Colonic mucosa (tissue), 4 donors: ENCODE measurements at regions not wholly inside any gene's neighbourhood (a gene's known extent, or its start where the extent isn't known, plus 50 kb on each side); places are given as distances from the start of the nearest gene placed in this dataset.

ENCODE experiments used
- DNase-seq: peaks from one replicate; pipeline ENCODE4 v3.0.0-alpha.2; 2020
- H3K27ac ChIP-seq: fragments of 200-600 bp; one replicate; pipeline ENCODE4 v1.8.0; 2021
- H3K27me3 ChIP-seq: fragments of 200-600 bp; one replicate; pipeline ENCODE4 v1.8.0; 2021
- H3K36me3 ChIP-seq: fragments of 200-600 bp; one replicate; pipeline ENCODE4 v1.8.0; 2021
- H3K4me1 ChIP-seq: fragments of 200-600 bp; one replicate; pipeline ENCODE4 v1.8.0; 2021; ENCODE audit warnings: mild to moderate bottlenecking
- H3K4me3 ChIP-seq: fragments of 200-600 bp; one replicate; pipeline ENCODE4 v1.8.0; 2021
- H3K9ac ChIP-seq, 2 donors: one replicate each; pipeline ENCODE4 v1.7.0; 2013; ENCODE audit warnings: control low read depth in 2 of 2, low read depth in 2 of 2, low read length in 2 of 2
- H3K9me3 ChIP-seq: fragments of 200-600 bp; one replicate; pipeline ENCODE4 v1.8.0; 2021
- CTCF ChIP-seq: fragments of 200-600 bp; IDR thresholded peaks from one replicate; pipeline ENCODE4 v1.8.0; 2022; ENCODE audit warnings: antibody characterized with exemption, mild to moderate bottlenecking
- intact Hi-C: fragments of 100-400 bp; cut with DNase I; formaldehyde crosslinking; loops from one replicate; pipeline ENCODE4 v1.14.1; 2022
- donor health status: healthy.
- donor health status: DM: no; HTN: no; CAD: no.
- donor health status: DM: no; HTN: no; CAD: no.

GRCh38 chr4:14399848-14400247 lies 602.4 kb upstream of the CPEB2 start:
- Histone ChIP-seq H3K27me3 (no peaks in the 10 kb centered on the region), H3K36me3 (no peaks in the 10 kb centered on the region), H3K9me3 (no peaks in the 10 kb centered on the region), H3K9ac (no peak overlapping the region), H3K4me3 (no peak overlapping the region), H3K4me1 (no peaks in the 10 kb centered on the region), H3K27ac (no peak overlapping the region)
- no peak for DNase-seq
- intact Hi-C loops, result no loop called here
- no peak for TF ChIP-seq CTCF

DNA sequence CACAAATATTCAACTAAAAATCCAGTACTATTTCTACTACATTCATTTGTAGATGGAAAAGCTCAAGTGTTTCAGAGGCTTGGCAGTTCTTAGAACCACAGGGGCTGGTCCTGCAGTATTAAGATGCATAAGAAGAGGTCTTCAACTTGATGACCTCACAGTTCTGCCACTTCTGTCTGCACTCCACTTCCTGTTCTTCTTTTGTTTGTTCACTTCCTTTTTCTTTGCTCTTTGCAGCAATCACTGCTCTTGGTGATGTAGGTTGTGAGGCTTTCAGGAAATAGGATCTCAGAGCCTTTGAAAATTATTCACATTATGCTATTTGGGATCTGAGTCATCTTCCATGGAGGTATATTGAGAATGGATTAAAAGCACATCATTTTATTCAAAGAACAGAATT lies 602.0 kb upstream of the CPEB2 start:
- H3K36me3 ChIP-seq, result no peaks in the 10 kb centered on the region
- TF ChIP-seq CTCF, result no peak
- H3K9ac ChIP-seq, result no peak overlapping the region
- no peaks in the 10 kb centered on the region for H3K27me3 ChIP-seq
- no peak overlapping the region for H3K27ac ChIP-seq
- no peak overlapping the region for H3K4me3 ChIP-seq
- DNase-seq, result no peak
- no peaks in the 10 kb centered on the region for H3K4me1 ChIP-seq
- intact Hi-C loops, result no loop called here
- no peaks in the 10 kb centered on the region for H3K9me3 ChIP-seq

GRCh38 chr4:14403132-14403531 lies 599.1 kb upstream of the CPEB2 start:
- no peak for DNase-seq
- Histone ChIP-seq H3K4me1 (no peaks in the 10 kb centered on the region), H3K4me3 (no peak overlapping the region), H3K27ac (no peak overlapping the region), H3K36me3 (no peaks in the 10 kb centered on the region), H3K9ac (no peak overlapping the region), H3K27me3 (no peaks in the 10 kb centered on the region), H3K9me3 (no peaks in the 10 kb centered on the region)
- TF ChIP-seq CTCF, result no peak
- intact Hi-C loops, result no loop called here

DNA sequence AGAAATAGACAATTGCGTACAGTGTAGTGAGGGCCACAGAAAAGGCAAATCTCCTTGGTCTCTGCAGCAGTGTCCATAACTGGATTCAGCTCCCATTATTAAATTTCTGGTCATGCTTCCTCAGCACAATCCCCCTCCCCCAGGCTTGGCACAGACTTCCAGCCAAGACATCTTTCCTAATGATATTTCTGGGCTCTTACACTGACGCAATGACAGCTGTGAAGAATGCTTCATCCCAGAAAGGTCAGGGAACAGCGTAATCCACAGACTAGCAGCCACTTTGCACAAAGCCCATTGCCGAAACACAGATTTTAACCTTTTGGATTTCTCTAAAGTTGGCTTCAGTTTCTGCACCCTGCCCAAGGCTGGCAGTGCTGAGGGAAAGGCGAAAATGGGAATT lies 597.6 kb upstream of the CPEB2 start:
- Histone ChIP-seq H3K4me3 (no peak overlapping the region), H3K9ac (no peak overlapping the region), H3K27me3 (no peaks in the 10 kb centered on the region), H3K36me3 (no peaks in the 10 kb centered on the region), H3K4me1 (no peaks in the 10 kb centered on the region), H3K9me3 (no peaks in the 10 kb centered on the region), H3K27ac (no peak overlapping the region)
- intact Hi-C loops, result no loop called here
- DNase-seq, result no peak
- no peak for TF ChIP-seq CTCF

- intact Hi-C loops, result no loop called here
- no peak overlapping the region for H3K27ac ChIP-seq
- no peaks in the 10 kb centered on the region for H3K36me3 ChIP-seq
- no peaks in the 10 kb centered on the region for H3K4me1 ChIP-seq
- TF ChIP-seq CTCF, result no peak
- H3K9ac ChIP-seq, result no peak overlapping the region
- DNase-seq, result no peak
- H3K4me3 ChIP-seq, result no peak overlapping the region
- no peaks in the 10 kb centered on the region for H3K9me3 ChIP-seq
- no peaks in the 10 kb centered on the region for H3K27me3 ChIP-seq
Observed at GRCh38 chr4:14410516-14410915, 591.8 kb upstream of the CPEB2 start.

DNA sequence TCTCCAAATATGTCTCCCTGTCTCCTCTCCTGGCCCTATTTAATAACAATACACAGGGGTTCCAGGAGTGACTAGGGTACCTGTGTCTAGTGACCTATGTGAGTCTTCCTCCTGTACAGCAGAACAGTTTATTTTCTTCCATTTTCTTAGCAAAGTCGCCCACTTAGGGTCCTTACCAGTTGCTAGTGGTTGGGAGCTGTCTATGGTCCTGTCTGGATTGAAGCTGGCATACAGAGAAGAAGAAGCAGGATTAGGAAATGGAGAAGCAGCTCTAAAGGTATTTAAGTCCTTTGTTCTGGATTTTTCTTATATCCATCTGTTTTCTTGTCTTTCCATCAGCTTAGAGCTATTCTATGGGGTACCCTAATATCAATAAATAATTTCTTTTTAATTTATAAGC lies 587.1 kb upstream of the CPEB2 start:
- Histone ChIP-seq H3K9ac (no peak overlapping the region), H3K27ac (no peak overlapping the region), H3K4me1 (no peaks in the 10 kb centered on the region), H3K4me3 (no peak overlapping the region), H3K27me3 (no peaks in the 10 kb centered on the region), H3K9me3 (no peaks in the 10 kb centered on the region), H3K36me3 (no peaks in the 10 kb centered on the region)
- intact Hi-C loops, result no loop called here
- TF ChIP-seq CTCF, result no peak
- no peak for DNase-seq
